Stimulated activated CD4-positive, alpha-beta T cell treated with anti-CD3 and anti-CD28 coated beads, Interleukin-4, amount 100 ng/mL, for 1 hour (primary cell): ENCODE measurements at regions not wholly inside any gene's neighbourhood (a gene's known extent, or its start where the extent isn't known, plus 50 kb on each side); places are given as distances from the start of the nearest gene placed in this dataset.
"Not testable (repeated sequence)": the region's sequence is repeated elsewhere in the genome, so short reads cannot be mapped to it uniquely, and the experiment has no call there.

ENCODE experiments used
- DNase-seq: peaks from one replicate; pipeline ENCODE4 v3.0.0-alpha.2; 2020

DNA sequence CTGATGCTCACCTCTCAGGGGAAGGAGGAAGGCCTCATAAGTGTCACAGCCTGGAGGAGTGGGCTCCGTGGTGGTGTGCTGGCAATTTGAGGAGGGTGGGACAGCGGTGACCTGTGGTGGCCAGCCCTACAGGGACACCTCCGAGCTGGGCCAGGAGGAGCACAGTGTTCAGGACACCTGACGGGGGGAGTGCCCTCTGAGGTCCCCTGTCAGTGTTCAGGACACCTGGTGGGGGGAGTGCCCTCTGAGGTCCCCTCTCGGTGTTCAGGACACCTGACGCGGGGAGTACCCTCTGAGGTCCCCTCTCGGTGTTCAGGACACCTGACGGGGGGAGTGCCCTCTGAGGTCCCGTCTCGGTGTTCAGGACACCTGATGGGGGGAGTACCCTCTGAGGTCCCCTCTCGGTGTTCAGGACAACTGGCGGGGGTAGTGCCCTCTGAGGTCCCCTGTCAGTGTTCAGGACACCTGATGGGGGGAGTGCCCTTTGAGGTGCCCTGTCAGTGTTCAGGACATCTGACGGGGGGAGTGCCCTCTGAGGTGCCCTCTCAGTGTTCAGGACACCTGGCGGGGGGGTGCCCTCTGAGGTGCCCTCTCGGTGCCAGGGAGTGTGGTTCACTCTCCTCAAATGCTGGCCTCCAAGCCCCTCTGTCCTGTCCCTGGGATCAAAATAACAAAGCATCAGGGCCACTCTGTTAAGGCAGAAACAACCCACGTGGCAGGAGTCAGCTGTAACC lies 73.4 kb upstream of the ZNF469 start:
- DNase-seq, result no peak

DNA sequence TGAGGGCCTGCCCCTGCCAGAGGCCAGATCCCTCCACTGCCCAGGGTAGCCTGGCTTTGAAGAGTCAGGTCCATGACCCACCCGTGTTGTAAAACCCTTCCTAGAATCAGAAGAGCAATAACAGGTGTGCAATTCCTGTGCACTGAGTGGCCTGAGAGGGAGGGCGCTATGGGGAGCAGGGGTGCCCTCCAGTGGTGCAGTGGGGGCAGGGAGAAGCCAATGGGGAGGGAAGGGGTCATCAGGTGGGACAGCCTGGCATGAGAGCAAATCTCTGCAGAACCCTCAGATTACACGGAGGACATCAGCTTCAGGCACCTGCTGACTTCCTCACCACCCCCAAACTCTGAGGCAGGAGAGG lies 72.9 kb upstream of the ZNF469 start:
- no peak for DNase-seq

DNA sequence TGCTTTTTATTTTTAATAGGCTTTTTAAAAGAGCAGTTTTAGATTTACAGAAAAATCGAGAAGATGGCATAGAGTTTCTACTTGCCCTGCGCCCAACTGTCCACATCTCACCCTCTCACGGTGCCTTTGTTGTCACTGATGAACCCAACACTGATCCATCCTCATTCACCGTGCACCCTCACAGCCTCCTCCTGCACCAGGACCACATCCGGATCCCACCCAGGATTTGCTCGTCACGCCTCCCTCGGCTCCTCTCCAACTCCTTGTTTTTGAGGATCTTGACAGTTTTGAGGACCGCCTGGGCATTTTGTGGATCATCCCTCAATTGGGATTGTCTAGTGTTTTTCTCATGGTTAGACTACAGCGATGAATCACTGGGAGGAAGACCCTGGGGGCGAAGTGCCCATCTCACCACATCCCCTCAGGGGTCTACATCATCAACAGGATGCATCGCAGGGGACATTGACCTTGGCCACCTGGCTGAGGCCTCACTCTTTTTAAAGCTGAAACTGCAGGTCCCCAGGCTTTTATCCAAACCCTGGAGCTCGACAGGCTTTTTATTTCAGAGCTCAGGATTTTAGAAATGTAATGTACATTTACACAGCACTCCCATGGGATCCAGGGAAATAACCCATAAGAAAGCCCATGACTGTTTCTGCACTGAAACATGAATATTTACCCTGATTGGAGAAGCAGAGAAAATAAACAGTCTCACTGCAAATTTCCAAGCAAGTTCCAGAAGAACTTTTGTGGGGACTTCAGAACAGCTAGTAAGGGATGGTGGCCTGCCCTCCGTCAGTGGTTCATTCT lies 71.8 kb upstream of the ZNF469 start:
- DNase-seq, result no peak

GRCh38 chr16:88311860-88312259 lies 70.9 kb upstream of the ZNF469 start:
- DNase-seq, result not testable (repeated sequence)

- DNase-seq, result no peak
These were observed 70.0 kb upstream of the ZNF469 start for GRCh38 chr16:88312732-88313131.

- no peak for DNase-seq
These were observed 67.7 kb upstream of the ZNF469 start for GRCh38 chr16:88314991-88315542.

DNA sequence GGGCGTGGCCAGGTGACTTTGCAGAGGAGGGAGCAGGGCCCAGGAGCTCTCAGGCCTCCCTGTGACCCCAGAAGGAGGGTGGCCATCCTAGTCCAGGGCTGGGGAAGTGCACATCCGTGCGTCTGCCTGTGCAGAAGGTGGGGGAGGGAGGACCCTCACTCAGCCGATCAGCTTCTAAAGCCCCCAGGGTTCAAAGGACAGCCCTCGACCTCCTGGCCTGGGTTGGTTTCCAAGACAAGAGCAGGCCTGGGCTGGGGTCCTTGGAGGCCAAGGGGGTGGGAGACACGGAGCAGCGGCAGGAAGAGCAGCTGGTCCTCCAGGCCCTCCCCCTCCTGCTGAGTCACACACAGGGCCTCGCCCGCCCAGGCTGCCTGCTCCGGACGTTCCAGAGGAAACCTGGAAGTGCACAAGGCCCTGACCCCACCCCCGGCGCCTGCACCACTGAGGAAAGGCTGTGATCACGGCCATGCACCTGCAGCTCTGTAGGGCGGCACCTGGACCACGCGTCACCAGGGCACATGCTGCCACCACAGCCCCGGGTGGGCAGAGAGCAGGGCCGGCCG lies 67.1 kb upstream of the ZNF469 start:
- DNase-seq, result no peak

GRCh38 chr16:88316151-88316550 lies 66.6 kb upstream of the ZNF469 start:
- DNase-seq, result no peak

- DNase-seq, result no peak
These were observed 65.7 kb upstream of the ZNF469 start for GRCh38 chr16:88316941-88317612.

GRCh38 chr16:88317613-88317965 lies 65.2 kb upstream of the ZNF469 start:
- no peak for DNase-seq

- DNase-seq, result no peak
These were observed 64.7 kb upstream of the ZNF469 start for GRCh38 chr16:88318051-88318450.

- no peak for DNase-seq
These were observed 64.2 kb upstream of the ZNF469 start for GRCh38 chr16:88318521-88318920.

- DNase-seq, result no peak
These were observed 63.4 kb upstream of the ZNF469 start for GRCh38 chr16:88319116-88319965.

DNA sequence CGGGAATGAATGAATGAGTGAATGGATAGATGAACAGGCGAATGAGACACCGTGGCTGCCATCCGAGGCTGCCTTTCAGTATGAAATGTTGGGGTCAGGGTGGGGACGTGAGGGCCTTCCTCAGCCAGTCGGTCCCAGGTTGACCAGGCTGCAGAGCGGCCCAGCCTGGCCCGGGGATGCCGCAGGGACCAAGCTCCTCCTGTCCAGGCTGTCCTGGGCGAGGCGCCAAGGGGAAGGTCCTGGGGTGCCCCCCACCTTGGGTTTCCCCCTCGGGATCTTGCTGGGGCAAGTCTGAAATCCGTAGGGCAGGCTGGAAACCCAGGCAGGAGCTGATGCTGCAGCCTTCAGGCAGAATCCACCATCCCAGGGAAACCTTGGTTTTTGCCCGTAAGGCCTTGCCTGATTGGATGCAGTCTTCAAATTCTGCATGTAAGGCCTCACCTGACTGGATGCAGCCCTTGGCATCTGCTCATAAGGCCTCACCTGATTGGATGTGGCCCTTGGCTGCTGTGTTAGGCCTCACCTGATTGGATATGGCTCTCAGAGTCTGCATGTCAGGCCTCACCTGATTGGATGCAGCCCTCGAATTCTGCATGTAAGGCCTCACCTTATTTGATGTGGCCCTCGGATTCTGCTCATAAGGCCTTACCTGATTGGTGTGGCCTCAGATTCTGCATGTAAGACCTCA lies 61.7 kb upstream of the ZNF469 start:
- no peak for DNase-seq

DNA sequence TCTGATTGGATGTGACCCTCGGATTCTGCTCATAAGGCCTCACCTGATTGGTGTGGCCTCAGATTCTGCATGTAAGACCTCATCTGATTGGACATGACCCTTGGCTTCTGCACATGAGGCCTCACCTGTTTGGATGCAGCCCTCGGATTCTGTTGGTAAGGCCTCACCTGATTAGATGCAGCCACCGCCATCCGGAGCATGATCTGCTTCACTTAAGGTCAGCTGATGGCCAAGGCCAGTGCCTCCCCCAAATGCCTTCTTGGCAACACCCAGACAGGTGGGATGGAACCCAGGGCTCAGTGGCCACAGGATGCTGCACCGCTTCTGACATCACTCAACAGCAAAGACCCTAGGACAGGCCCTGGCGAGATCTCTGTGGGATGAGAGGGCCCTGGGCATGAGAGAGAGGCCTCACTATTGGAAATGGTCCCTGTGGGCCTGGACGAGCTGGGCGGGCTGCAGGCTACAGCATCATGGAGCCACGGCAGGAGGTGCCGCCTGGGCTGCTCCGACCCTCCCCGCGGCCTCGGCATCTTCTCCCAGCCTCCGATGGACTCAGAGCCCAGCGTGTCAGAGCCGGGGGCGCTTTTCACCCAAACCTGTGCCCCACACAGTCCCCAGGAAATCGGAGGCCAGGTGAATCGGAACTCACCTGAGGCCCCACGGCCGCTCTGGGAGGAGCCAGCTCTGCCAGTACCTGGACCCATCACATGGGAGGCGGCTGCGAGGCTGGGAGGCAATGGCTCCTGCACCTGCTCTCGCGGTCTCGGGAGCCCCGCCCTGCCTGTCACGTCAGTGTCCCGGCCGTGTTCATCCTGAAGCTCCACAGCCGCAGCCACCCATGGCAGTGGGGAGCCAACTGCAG lies 60.9 kb upstream of the ZNF469 start:
- no peak for DNase-seq

- no peak for DNase-seq
These were observed 60.2 kb upstream of the ZNF469 start for GRCh38 chr16:88322500-88322970.

GRCh38 chr16:88323041-88323440 lies 59.7 kb upstream of the ZNF469 start:
- no peak for DNase-seq

GRCh38 chr16:88323546-88324330 lies 59.0 kb upstream of the ZNF469 start:
- DNase-seq, result no peak

GRCh38 chr16:88325087-88325750 lies 57.5 kb upstream of the ZNF469 start:
- no peak for DNase-seq
